ENCODE measurements at regions not wholly inside any gene's neighbourhood (a gene's known extent, or its start where the extent isn't known, plus 50 kb on each side); places are given as distances from the start of the nearest gene placed in this dataset.

DNA sequence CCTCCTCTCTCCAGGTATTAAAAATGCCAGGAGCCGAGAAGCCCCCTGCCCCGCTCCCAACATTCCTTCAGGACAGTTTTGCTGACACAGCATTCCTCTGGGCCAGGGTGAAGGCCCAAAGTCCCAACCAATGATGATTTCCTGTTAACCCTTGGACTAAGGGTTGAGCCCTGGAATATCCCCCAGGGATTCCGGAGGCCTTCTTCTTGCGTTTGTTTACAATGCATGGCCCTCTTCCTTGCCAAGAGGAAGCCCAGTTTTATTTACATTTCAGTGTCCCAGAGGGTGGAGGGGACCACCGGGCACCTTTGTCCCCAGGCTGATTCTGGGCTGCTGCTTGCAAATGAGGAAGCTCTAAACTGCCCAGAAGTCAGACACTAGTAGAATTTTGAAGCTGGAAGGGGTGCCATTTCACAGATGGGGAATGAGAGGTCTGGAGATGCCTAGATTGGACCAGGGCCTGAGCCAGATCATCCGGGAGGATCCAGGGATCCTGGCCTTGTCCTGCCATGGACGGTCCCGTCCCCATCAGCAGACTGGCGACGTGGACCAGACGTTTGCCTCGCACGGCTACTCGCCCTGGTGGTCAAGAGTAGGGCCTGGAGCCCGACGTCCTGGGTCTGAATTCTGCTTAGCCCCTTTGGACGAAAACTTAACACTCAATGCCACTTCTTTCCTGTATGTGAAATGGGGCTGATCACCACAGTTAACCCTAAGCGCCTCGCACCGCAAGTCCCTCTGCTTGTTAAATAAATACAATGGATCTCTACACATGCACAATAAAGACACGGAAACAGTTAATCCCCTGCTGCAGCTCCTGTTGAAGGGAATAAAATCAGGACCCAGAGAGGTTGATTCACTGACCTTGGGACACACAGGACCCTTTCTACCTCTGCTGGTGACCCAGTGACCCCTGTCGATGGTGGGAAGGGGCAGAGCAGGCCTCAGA is 55.6 kb upstream of the CIBAR2 start (continued):
- TF ChIP-seq ZNF660 (CRISPR knock-in tag; IDR thresholded peaks at IDR 0.05; ENCODE audit: borderline replicate concordance, low read depth) = no peak
- no peak for TF ChIP-seq ZC3H4 (CRISPR knock-in tag; IDR thresholded peaks at IDR 0.05; ENCODE audit: borderline replicate concordance)
- TF ChIP-seq ZNF496 (CRISPR knock-in tag; IDR thresholded peaks at IDR 0.05; ENCODE audit: insufficient replicate concordance) = no peak
- TF ChIP-seq ELF4 (CRISPR knock-in tag; IDR thresholded peaks at IDR 0.05; ENCODE audit: borderline replicate concordance) = peak; percentile 71; the same call in 1 of the 2 replicates
- no peak for TF ChIP-seq POLR2G (IDR thresholded peaks at IDR 0.05; ENCODE audit: low read depth, low read length)
- TF ChIP-seq CC2D1A (CRISPR knock-in tag; IDR thresholded peaks at IDR 0.05) = 0 out of 2 replicates have a peak, but pooled peaks have one; percentile 28
- no peak for TF ChIP-seq SATB2 (CRISPR knock-in tag; IDR thresholded peaks at IDR 0.05)
- TF ChIP-seq GABPB1 (CRISPR knock-in tag; IDR thresholded peaks at IDR 0.05) = peak; percentile 67; the same call in 1 of the 2 replicates
- no peak for TF ChIP-seq ZNF761 (CRISPR knock-in tag; conservative IDR thresholded peaks at IDR 0.05)
- no peak for TF ChIP-seq SRSF1 (optimal IDR thresholded peaks at IDR 0.05; ENCODE audit: low read depth, low read length)
- TF ChIP-seq ZNF3 (CRISPR knock-in tag; IDR thresholded peaks at IDR 0.05) = no peak
- TF ChIP-seq SP5 (CRISPR knock-in tag; IDR thresholded peaks at IDR 0.05; ENCODE audit: borderline replicate concordance, low read depth) = peak; percentile 67; the same call in 1 of the 2 replicates
- TF ChIP-seq, protein P1, sequence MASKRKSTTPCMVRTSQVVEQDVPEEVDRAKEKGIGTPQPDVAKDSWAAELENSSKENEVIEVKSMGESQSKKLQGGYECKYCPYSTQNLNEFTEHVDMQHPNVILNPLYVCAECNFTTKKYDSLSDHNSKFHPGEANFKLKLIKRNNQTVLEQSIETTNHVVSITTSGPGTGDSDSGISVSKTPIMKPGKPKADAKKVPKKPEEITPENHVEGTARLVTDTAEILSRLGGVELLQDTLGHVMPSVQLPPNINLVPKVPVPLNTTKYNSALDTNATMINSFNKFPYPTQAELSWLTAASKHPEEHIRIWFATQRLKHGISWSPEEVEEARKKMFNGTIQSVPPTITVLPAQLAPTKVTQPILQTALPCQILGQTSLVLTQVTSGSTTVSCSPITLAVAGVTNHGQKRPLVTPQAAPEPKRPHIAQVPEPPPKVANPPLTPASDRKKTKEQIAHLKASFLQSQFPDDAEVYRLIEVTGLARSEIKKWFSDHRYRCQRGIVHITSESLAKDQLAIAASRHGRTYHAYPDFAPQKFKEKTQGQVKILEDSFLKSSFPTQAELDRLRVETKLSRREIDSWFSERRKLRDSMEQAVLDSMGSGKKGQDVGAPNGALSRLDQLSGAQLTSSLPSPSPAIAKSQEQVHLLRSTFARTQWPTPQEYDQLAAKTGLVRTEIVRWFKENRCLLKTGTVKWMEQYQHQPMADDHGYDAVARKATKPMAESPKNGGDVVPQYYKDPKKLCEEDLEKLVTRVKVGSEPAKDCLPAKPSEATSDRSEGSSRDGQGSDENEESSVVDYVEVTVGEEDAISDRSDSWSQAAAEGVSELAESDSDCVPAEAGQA (IDR thresholded peaks at IDR 0.05; ENCODE audit: low read depth) = 0 out of 2 replicates have a peak, but pooled peaks have one; percentile 8
- TF ChIP-seq, protein P1 (CRISPR knock-in tag; IDR thresholded peaks at IDR 0.05; ENCODE audit: borderline replicate concordance) = no peak
- TF ChIP-seq, protein P2, sequence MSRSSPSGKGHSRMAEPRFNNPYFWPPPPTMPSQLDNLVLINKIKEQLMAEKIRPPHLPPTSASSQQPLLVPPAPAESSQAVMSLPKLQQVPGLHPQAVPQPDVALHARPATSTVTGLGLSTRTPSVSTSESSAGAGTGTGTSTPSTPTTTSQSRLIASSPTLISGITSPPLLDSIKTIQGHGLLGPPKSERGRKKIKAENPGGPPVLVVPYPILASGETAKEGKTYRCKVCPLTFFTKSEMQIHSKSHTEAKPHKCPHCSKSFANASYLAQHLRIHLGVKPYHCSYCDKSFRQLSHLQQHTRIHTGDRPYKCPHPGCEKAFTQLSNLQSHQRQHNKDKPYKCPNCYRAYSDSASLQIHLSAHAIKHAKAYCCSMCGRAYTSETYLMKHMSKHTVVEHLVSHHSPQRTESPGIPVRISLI (CRISPR knock-in tag; IDR thresholded peaks at IDR 0.05; ENCODE audit: borderline replicate concordance) = no peak
- no peak for TF ChIP-seq ZMYM2 (CRISPR knock-in tag; IDR thresholded peaks at IDR 0.05)
- TF ChIP-seq HNRNPL (IDR thresholded peaks at IDR 0.05; ENCODE audit: low read depth, low read length) = no peak
- TF ChIP-seq ZNF878 (CRISPR knock-in tag; IDR thresholded peaks at IDR 0.05) = peak; percentile 51; the same call in 1 of the 2 replicates
- no peak for TF ChIP-seq SP140L (CRISPR knock-in tag; IDR thresholded peaks at IDR 0.05; ENCODE audit: borderline replicate concordance)
- peak; percentile 18; the same call in 1 of the 2 replicates for TF ChIP-seq SRY (CRISPR knock-in tag; IDR thresholded peaks at IDR 0.05)
- TF ChIP-seq ZNF839 (CRISPR knock-in tag; IDR thresholded peaks at IDR 0.05; ENCODE audit: borderline replicate concordance) = no peak
- no peak for TF ChIP-seq ZSCAN30 (CRISPR knock-in tag; IDR thresholded peaks at IDR 0.05)
